ENCODE measurements at regions not wholly inside any gene's neighbourhood (a gene's known extent, or its start where the extent isn't known, plus 50 kb on each side); places are given as distances from the start of the nearest gene placed in this dataset.
A peak's percentile ranks its signal among the peaks of the same experiment; 100 is the strongest.

GRCh38 chr9:91130796-91131318 is 230.9 kb downstream of the AUH start:
- no peak for DNase-seq (ENCODE audit: low read depth in 2 of 2)

- peak in 1 of 2 donors; percentile 29 for DNase-seq (ENCODE audit: low read depth in 2 of 2)
Measured at GRCh38 chr9:91131433-91131839, 230.3 kb downstream of the AUH start.

GRCh38 chr9:91132576-91133073 is 229.1 kb downstream of the AUH start:
- DNase-seq (ENCODE audit: low read depth in 2 of 2) = no peak

- DNase-seq (ENCODE audit: low read depth in 2 of 2) = no peak
Measured at GRCh38 chr9:91134608-91135007, 227.1 kb downstream of the AUH start.

GRCh38 chr9:91137391-91137790 is 224.3 kb downstream of the AUH start:
- DNase-seq (ENCODE audit: low read depth in 2 of 2) = no peak

GRCh38 chr9:91138760-91139159 is 223.0 kb downstream of the AUH start:
- no peak for DNase-seq (ENCODE audit: low read depth in 2 of 2)

GRCh38 chr9:91141407-91141965 is 220.2 kb downstream of the AUH start:
- DNase-seq (ENCODE audit: low read depth in 2 of 2) = no peak

GRCh38 chr9:91143162-91143561 is 218.6 kb downstream of the AUH start:
- no peak for DNase-seq (ENCODE audit: low read depth in 2 of 2)

GRCh38 chr9:91143642-91144041 is 218.1 kb downstream of the AUH start:
- no peak for DNase-seq (ENCODE audit: low read depth in 2 of 2)

- DNase-seq (ENCODE audit: low read depth in 2 of 2) = no peak
Measured at GRCh38 chr9:91144769-91145168, 216.9 kb downstream of the AUH start.

- no peak for DNase-seq (ENCODE audit: low read depth in 2 of 2)
Measured at GRCh38 chr9:91145496-91145895, 216.2 kb downstream of the AUH start.

GRCh38 chr9:91146391-91147019 is 215.2 kb downstream of the AUH start:
- DNase-seq (ENCODE audit: low read depth in 2 of 2) = no peak

- no peak for DNase-seq (ENCODE audit: low read depth in 2 of 2)
Measured at GRCh38 chr9:91147079-91147708, 214.5 kb downstream of the AUH start.

- no peak for DNase-seq (ENCODE audit: low read depth in 2 of 2)
Measured at GRCh38 chr9:91148306-91148705, 213.4 kb downstream of the AUH start.

GRCh38 chr9:91150273-91150997 is 211.3 kb downstream of the AUH start:
- no peak for DNase-seq (ENCODE audit: low read depth in 2 of 2)

GRCh38 chr9:91150998-91151717 is 210.6 kb downstream of the AUH start:
- DNase-seq (ENCODE audit: low read depth in 2 of 2) = no peak

GRCh38 chr9:91151718-91152095 is 210.0 kb downstream of the AUH start:
- no peak for DNase-seq (ENCODE audit: low read depth in 2 of 2)

- no peak for DNase-seq (ENCODE audit: low read depth in 2 of 2)
Measured at GRCh38 chr9:91154686-91155085, 207.0 kb downstream of the AUH start.

GRCh38 chr9:91155181-91155580 is 206.5 kb downstream of the AUH start:
- DNase-seq (ENCODE audit: low read depth in 2 of 2) = no peak

GRCh38 chr9:91155746-91156376 is 205.9 kb downstream of the AUH start:
- no peak for DNase-seq (ENCODE audit: low read depth in 2 of 2)

Measured in stimulated activated CD4-positive, alpha-beta T cell treated with anti-CD3 and anti-CD28 coated beads, Interleukin-1b, Interleukin-23, amount 100 ng/mL, for 4 hours (primary cell).